Stomach (tissue), 8 donors: ENCODE measurements at regions not wholly inside any gene's neighbourhood (a gene's known extent, or its start where the extent isn't known, plus 50 kb on each side); places are given as distances from the start of the nearest gene placed in this dataset.

Experiments
- DNase-seq, 2 donors: peaks; one replicate each; pipeline versions ENCODE4 v3.0.0 to v3.0.0-alpha.2; 2013 to 2019
- H3K27ac ChIP-seq, 5 donors: fragments of 200-600 bp in 4 of 5; sonication (generic) in 4 of 5; one replicate each; pipeline ENCODE4 v1.5.1; 2013 to 2019; ENCODE audit warnings: mild to moderate bottlenecking in 1 of 5, moderate library complexity in 1 of 5
- H3K27me3 ChIP-seq, 3 donors: fragments of 200-600 bp; sonication (generic); one replicate each; pipeline ENCODE4 v1.5.1; 2017 to 2019; ENCODE audit warnings: mixed run types in 1 of 3
- H3K36me3 ChIP-seq, 4 donors: fragments of 200-600 bp; sonication (generic); 1 replicate in 3 of 4; 2 replicates in 1 of 4; pipeline ENCODE4 v1.5.1; 2016 to 2019
- H3K4me1 ChIP-seq, 4 donors: fragments of 200-600 bp; sonication (generic); one replicate each; pipeline ENCODE4 v1.5.1; 2016 to 2019
- H3K4me3 ChIP-seq, 4 donors: fragments of 200-600 bp; sonication (generic) in 3 of 4; one replicate each; pipeline ENCODE4 v1.5.1; 2016 to 2019; ENCODE audit warnings: mild to moderate bottlenecking in 1 of 4
- H3K9me3 ChIP-seq, 4 donors: fragments of 200-600 bp; sonication (generic); one replicate each; pipeline ENCODE4 v1.5.1; 2016 to 2019
- CTCF ChIP-seq, 7 experiments: fragments of 450-650 bp in 4 of 7; fragments of 200-600 bp in 3 of 7; sonication (generic) in 3 of 7; IDR thresholded peaks; one replicate each; pipeline ENCODE4 v1.5.1; 2016 to 2019; ENCODE audit warnings: antibody characterized with exemption in 7 of 7, control low read depth in 2 of 7, mild to moderate bottlenecking in 1 of 7
- EP300 ChIP-seq: sonication (generic); formaldehyde crosslinking; IDR thresholded peaks from one replicate; pipeline ENCODE4 v1.6.1; 2017; ENCODE audit warnings: antibody characterized with exemption
- POLR2A ChIP-seq, 4 donors: fragments of 450-650 bp; IDR thresholded peaks; one replicate each; pipeline ENCODE4 v1.6.1; 2016; ENCODE audit warnings: antibody characterized with exemption in 4 of 4, control low read depth in 2 of 4, mild to moderate bottlenecking in 1 of 4, moderate library complexity in 1 of 4
- POLR2AphosphoS5 ChIP-seq, 3 donors: sonication (generic); formaldehyde crosslinking; IDR thresholded peaks; one replicate each; pipeline ENCODE4 v1.6.1; 2016; ENCODE audit warnings: antibody characterized with exemption in 3 of 3
- WGBS, 5 donors: extraction: QIAGEN DNeasy Blood & Tissue Kit in 3 of 5; methylation state at CpG; one replicate each; pipeline versions ENCODE4 v1.1.5 to v1.1.7; 2013 to 2018; 5-methylcytosine and 5-hydroxymethylcytosine counted together
- intact Hi-C: fragments of 100-400 bp; cut with DNase I; formaldehyde crosslinking; loops from one replicate; pipeline ENCODE4 v1.15.1; 2023; ENCODE audit warnings: low total_unique reads
- donor health status: healthy with polysubstance abuse.
- donor health status: Bipolar disorder and iron deficiency.
- donor health status: healthy.

GRCh38 chr16:49947907-49948678 lies 76.9 kb upstream of the CNEP1R1 start:
- intact Hi-C loops: no loop called here
- no peak for TF ChIP-seq POLR2A (IDR thresholded peaks at IDR 0.05)
- 79 to 85% (median 84%) methylated on average over 7 of the region's 7 CpGs for WGBS, 5 donors
- Histone ChIP-seq H3K9me3 (no peaks in the 10 kb centered on the region), H3K27me3 (no peaks in the 10 kb centered on the region), H3K4me1 (no peaks in the 10 kb centered on the region), H3K27ac (no peak overlapping the region), H3K36me3 (no peaks in the 10 kb centered on the region), H3K4me3 (no peak overlapping the region)
- no peak for DNase-seq

GRCh38 chr16:49951574-49952195 lies 73.3 kb upstream of the CNEP1R1 start:
- WGBS, 5 donors: 86 to 88% (median 86%) methylated on average over 13 to 16 of the region's 16 CpGs
- Histone ChIP-seq H3K4me1 (no peaks in the 10 kb centered on the region), H3K27ac (no peak overlapping the region), H3K36me3 (no peaks in the 10 kb centered on the region), H3K9me3 (no peaks in the 10 kb centered on the region), H3K4me3 (no peak overlapping the region), H3K27me3 (no peaks in the 10 kb centered on the region)
- no peak for DNase-seq
- no peak for TF ChIP-seq EP300
- no peak for TF ChIP-seq POLR2A (IDR thresholded peaks at IDR 0.05)
- TF ChIP-seq CTCF (IDR thresholded peaks at IDR 0.05): no peak
- TF ChIP-seq POLR2AphosphoS5 (IDR thresholded peaks at IDR 0.05): no peak
- intact Hi-C loops: no loop called here

- no peaks in the 10 kb centered on the region for H3K4me1 ChIP-seq
- no peak overlapping the region for H3K27ac ChIP-seq
- TF ChIP-seq POLR2AphosphoS5 (IDR thresholded peaks at IDR 0.05): no peak
- TF ChIP-seq EP300: no peak
- TF ChIP-seq CTCF (IDR thresholded peaks at IDR 0.05): no peak
- TF ChIP-seq POLR2A (IDR thresholded peaks at IDR 0.05): no peak
- no peak for DNase-seq
- no peaks in the 10 kb centered on the region for H3K36me3 ChIP-seq
- no peaks in the 10 kb centered on the region for H3K9me3 ChIP-seq
- intact Hi-C loops: no loop called here
- H3K27me3 ChIP-seq: no peaks in the 10 kb centered on the region
- 75 to 89% (median 81%) methylated on average over 4 of the region's 4 CpGs for WGBS, 5 donors
- H3K4me3 ChIP-seq: no peak overlapping the region
Observed at GRCh38 chr16:49952386-49952785, 72.6 kb upstream of the CNEP1R1 start.

GRCh38 chr16:49953090-49953489 lies 71.9 kb upstream of the CNEP1R1 start:
- WGBS, 5 donors: 38 to 79% (median 42%) methylated on average over 2 of the region's 2 CpGs
- Histone ChIP-seq H3K36me3 (no peaks in the 10 kb centered on the region), H3K27me3 (no peaks in the 10 kb centered on the region), H3K27ac (no peak overlapping the region), H3K4me1 (peaks cover 0 to 3% (median 0%) of the 10 kb centered on the region in 4 donors), H3K9me3 (no peaks in the 10 kb centered on the region), H3K4me3 (no peak overlapping the region)
- TF ChIP-seq CTCF (IDR thresholded peaks at IDR 0.05) (no peak), EP300 (no peak), POLR2AphosphoS5 (IDR thresholded peaks at IDR 0.05) (no peak), POLR2A (IDR thresholded peaks at IDR 0.05) (no peak)
- DNase-seq: no peak
- intact Hi-C loops: no loop called here

- H3K9me3 ChIP-seq: no peaks in the 10 kb centered on the region
- no peaks in the 10 kb centered on the region for H3K27me3 ChIP-seq
- WGBS, 5 donors: 77 to 100% (median 95%) methylated on average over 1 of the region's 1 CpG
- intact Hi-C loops: no loop called here
- H3K27ac ChIP-seq: no peak overlapping the region
- H3K36me3 ChIP-seq: no peaks in the 10 kb centered on the region
- no peak for DNase-seq
- no peak overlapping the region for H3K4me3 ChIP-seq
- TF ChIP-seq CTCF (IDR thresholded peaks at IDR 0.05): no peak
- TF ChIP-seq POLR2A (IDR thresholded peaks at IDR 0.05): no peak
- TF ChIP-seq EP300: no peak
- no peak for TF ChIP-seq POLR2AphosphoS5 (IDR thresholded peaks at IDR 0.05)
- peaks cover 0 to 4% (median 2%) of the 10 kb centered on the region in 4 donors for H3K4me1 ChIP-seq
Observed at GRCh38 chr16:49955858-49956257, 69.2 kb upstream of the CNEP1R1 start.
